HepG2 (cell line): ENCODE measurements at regions not wholly inside any gene's neighbourhood (a gene's known extent, or its start where the extent isn't known, plus 50 kb on each side); places are given as distances from the start of the nearest gene placed in this dataset.

Source experiments
- ATAC-seq: fragments of 200-7000 bp; cut with Tn5 transposase; 3 replicates; pipeline ENCODE4 v1.9.1; 2020; ENCODE audit warnings: mild to moderate bottlenecking, moderate library complexity
- BruUV-seq: library from RNA; stranded (reverse); fragments of 400-500 nt; replicated peaks from 2 replicates; lab custom pipeline; 2021; lab: Mats Ljungman, UMichigan
- CTCF ChIA-PET: fragments of 300-600 bp; formaldehyde crosslinking; extraction: SDS; loops from one replicate; lab custom pipeline; 2021; ENCODE audit warnings: low total read pairs, inconsistent platforms, low intra/inter-chr PET ratio; lab: Yijun Ruan, JAX
- POLR2A ChIA-PET: fragments of 350-600 bp; sonication (Branson Sonifier 250); formaldehyde crosslinking; loops from one replicate; lab custom pipeline; 2020; ENCODE audit warnings: antibody characterized with exemption, inconsistent platforms; lab: Yijun Ruan, JAX
- DNase-seq: peaks from one replicate; pipeline ENCODE4 v3.0.0-alpha.2; 2015; ENCODE audit warnings: low spot score
- FAIRE-seq: peaks from 3 replicates; lab custom pipeline; 2011; peaks lifted over from hg19 to GRCh38; lab: Jason Lieb, UNC
- H2AFZ ChIP-seq: one replicate; pipeline ENCODE4 v1.6.1; 2011; ENCODE audit warnings: low read length, inconsistent platforms
- H3K27ac ChIP-seq: fragments of 300-600 bp; 3 replicates; pipeline ENCODE4 v1.8.0; 2011; ENCODE audit warnings: mixed run types, mild to moderate bottlenecking, mixed read lengths, low read length, inconsistent platforms; ENCODE audit not compliant: insufficient read depth; ENCODE audit errors: extremely low read length
- H3K27me3 ChIP-seq, 2 experiments: fragments of 200-600 bp in 1 of 2; 2 replicates in 1 of 2; 3 replicates in 1 of 2; pipeline versions ENCODE4 v1.6.0 to v1.8.0; 2011; ENCODE audit warnings: low read length in 2 of 2, mild to moderate bottlenecking in 2 of 2, moderate library complexity in 2 of 2, inconsistent platforms in 1 of 2; ENCODE audit not compliant: insufficient read depth in 2 of 2, control insufficient read depth in 1 of 2
- H3K36me3 ChIP-seq, 2 experiments: fragments of 200-600 bp in 1 of 2; replicated peaks in 1 of 2; 2 replicates in 1 of 2; 3 replicates in 1 of 2; pipeline versions ENCODE4 v1.5.1 to v1.8.0; 2011; ENCODE audit warnings: low read length in 2 of 2, inconsistent platforms in 1 of 2; ENCODE audit not compliant: insufficient read depth in 2 of 2, control insufficient read depth in 1 of 2
- H3K4me1 ChIP-seq: 2 replicates; pipeline ENCODE4 v1.5.1; 2012; ENCODE audit warnings: low read length, inconsistent platforms; ENCODE audit not compliant: insufficient read depth
- H3K4me2 ChIP-seq: 2 replicates; pipeline ENCODE4 v1.6.0; 2011; ENCODE audit warnings: low read depth, low read length, inconsistent platforms
- H3K4me3 ChIP-seq, 3 experiments: fragments of 200-600 bp in 1 of 3; sonication (generic), shearing (Covaris generic) in 1 of 3; replicated peaks in 1 of 3; 2 replicates each; pipeline ENCODE4 v1.5.1; 2011 to 2016; ENCODE audit warnings: low read length in 3 of 3, inconsistent platforms in 2 of 3, low read depth in 2 of 3, mild to moderate bottlenecking in 2 of 3, control low read depth in 1 of 3, mixed read lengths in 1 of 3; ENCODE audit not compliant: insufficient read depth in 1 of 3
- H3K79me2 ChIP-seq: one replicate; pipeline ENCODE4 v1.6.1; 2011; ENCODE audit warnings: low read length, inconsistent platforms; ENCODE audit not compliant: insufficient read depth
- H3K9ac ChIP-seq: 2 replicates; pipeline ENCODE4 v1.6.0; 2011; ENCODE audit warnings: mild to moderate bottlenecking, low read depth, low read length, inconsistent platforms; ENCODE audit not compliant: insufficient read depth
- H3K9me3 ChIP-seq: 2 replicates; pipeline ENCODE4 v1.5.1; 2012; ENCODE audit warnings: mild to moderate bottlenecking, low read length
- H4K20me1 ChIP-seq: 2 replicates; pipeline ENCODE4 v1.6.0; 2011; ENCODE audit warnings: inconsistent platforms, mild to moderate bottlenecking, low read length, moderate library complexity; ENCODE audit not compliant: insufficient read depth
- FOXJ3 ChIP-seq: sonication (generic); formaldehyde crosslinking; IDR thresholded peaks from 2 replicates; pipeline ENCODE4 v1.4.0; 2020; ENCODE audit warnings: missing genetic modification reagents, mild to moderate bottlenecking, borderline replicate concordance
- HNF4A ChIP-seq: sonication (generic); formaldehyde crosslinking; IDR thresholded peaks from 2 replicates; pipeline ENCODE4 v1.4.0; 2020; ENCODE audit warnings: missing genetic modification reagents
- NR2F6 ChIP-seq, 2 experiments: IDR thresholded peaks; 2 replicates each; pipeline ENCODE4 v1.6.1; 2016; ENCODE audit warnings: antibody characterized with exemption in 1 of 2, mild to moderate bottlenecking in 1 of 2
- NR3C1 ChIP-seq: sonication (generic); formaldehyde crosslinking; IDR thresholded peaks from 2 replicates; pipeline ENCODE4 v1.4.0; 2020; ENCODE audit warnings: missing genetic modification reagents
- RFX5 ChIP-seq: IDR thresholded peaks from 2 replicates; pipeline ENCODE4 v1.6.1; 2011; ENCODE audit warnings: low read depth, low read length, improper control_type of control experiment
- WGBS: methylation state at CpG from one replicate; pipeline ENCODE4 v1.1.6; 2017; ENCODE audit warnings: low lambda C conversion rate; 5-methylcytosine and 5-hydroxymethylcytosine counted together
- in situ Hi-C: cut with HindIII; loops from 2 replicates; pipeline ENCODE4 v1.10.0; 2017; ENCODE audit warnings: low pct_unique_long_range_greater_than_20kb; ENCODE audit not compliant: extremely low pct_ligation_motif_present
- intact Hi-C: fragments of 100-400 bp; cut with micrococcal nuclease; formaldehyde crosslinking; loops from one replicate; pipeline ENCODE4 v1.10.0; 2022; ENCODE audit not compliant: unreplicated experiment

DNA sequence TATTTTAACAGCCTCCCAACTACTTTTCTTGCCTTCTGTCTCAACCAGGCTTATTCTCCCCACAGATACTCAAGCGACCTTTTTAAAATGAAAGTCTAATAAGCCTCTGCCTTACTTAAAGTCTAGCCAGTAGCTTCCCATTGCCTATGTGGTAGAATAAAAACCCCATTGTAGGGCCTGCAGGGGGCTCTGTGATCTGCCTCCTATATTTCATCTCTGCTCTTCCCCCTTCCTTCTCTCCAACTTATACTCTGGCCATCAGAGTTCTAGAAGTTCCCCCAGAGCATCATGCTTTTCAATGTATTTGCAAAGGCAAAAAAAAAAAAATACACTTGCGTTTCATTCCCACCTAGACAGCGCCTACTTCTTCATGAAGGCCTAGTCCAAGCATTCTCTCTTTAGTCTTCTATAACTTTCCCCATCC lies 167.7 kb upstream of the ADO start:
- POLR2A ChIA-PET = no interaction called here
- CTCF ChIA-PET = no interaction called here
- Histone ChIP-seq H3K27me3 (0 out of 5 replicates have a peak, but pooled peaks cover 0 to 1% of the 10 kb centered on the region in 2 experiments), H4K20me1 (no peaks in the 10 kb centered on the region), H3K9me3 (no peaks in the 10 kb centered on the region), H3K4me2 (no peak overlapping the region), H3K79me2 (no peaks in the 10 kb centered on the region), H3K4me3 (no peak overlapping the region), H3K36me3 (no peaks in the 10 kb centered on the region), H3K9ac (no peak overlapping the region), H3K4me1 (peaks cover 13% of the 10 kb centered on the region), H2AFZ (no peak overlapping the region), H3K27ac (no peak overlapping the region)
- WGBS = 52% methylated on average over 3 of the region's 3 CpGs
- TF ChIP-seq NR3C1 (CRISPR knock-in tag) = no peak
- no peak for DNase-seq
- intact Hi-C loops (no loop called here), in situ Hi-C loops (no loop called here)
- BruUV-seq = no TSS peak
- no peak for FAIRE-seq
- ATAC-seq = 0 out of 3 replicates have a peak, but pooled peaks have one; percentile 35

DNA sequence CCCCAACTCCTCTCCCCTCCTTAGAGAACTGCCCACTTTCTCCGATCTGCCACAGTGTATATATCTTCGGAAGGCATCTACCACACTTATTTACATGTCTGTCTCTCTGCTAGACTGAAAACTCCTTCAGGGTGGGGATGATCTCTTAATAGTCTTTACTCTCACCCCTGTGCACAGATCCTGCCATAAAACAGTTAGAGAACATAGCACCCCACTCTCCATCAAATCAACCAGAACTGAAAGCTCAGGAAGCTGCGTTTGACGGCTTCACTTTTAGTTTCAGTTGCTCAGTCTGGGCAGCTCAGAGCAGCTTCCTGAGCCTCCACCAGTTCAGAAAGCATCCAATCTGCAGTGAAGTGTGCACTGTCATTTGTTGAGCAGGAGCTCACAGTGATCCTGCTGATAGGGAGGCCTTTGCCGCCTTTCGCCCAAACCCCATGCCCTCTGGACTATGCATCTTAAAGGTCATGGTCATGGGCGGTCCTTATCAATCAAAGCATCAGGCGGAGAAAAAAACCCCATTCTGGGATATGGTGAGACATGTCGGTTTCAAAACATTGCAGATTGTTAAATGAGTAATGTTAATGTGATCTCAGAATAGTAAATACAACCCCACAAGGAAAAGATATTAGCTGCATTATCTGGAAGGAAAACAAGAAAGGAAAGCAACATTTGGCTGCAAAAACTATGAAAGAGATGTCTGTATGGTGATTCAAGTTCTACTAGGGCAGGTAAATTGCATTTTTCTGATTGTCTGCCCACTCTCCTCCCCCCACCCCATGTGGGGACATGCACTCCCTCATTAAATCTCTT lies 167.1 kb upstream of the ADO start:
- Histone ChIP-seq H3K9me3 (no peaks in the 10 kb centered on the region), H2AFZ (no peak overlapping the region), H3K79me2 (no peaks in the 10 kb centered on the region), H4K20me1 (no peaks in the 10 kb centered on the region), H3K27me3 (no peaks in the 10 kb centered on the region), H3K4me3 (0 out of 6 replicates have a peak overlapping the region, but pooled peaks of 1 of the 3 experiments have one; percentile 1), H3K4me1 (peaks cover 13% of the 10 kb centered on the region), H3K4me2 (peak overlapping the region; percentile 1; the same call in 1 of the 2 replicates), H3K9ac (no peak overlapping the region), H3K36me3 (no peaks in the 10 kb centered on the region), H3K27ac (no peak overlapping the region)
- CTCF ChIA-PET = no interaction called here
- BruUV-seq = no TSS peak
- ATAC-seq (peak; percentile 78), DNase-seq (peak; percentile 7), FAIRE-seq (no peak)
- in situ Hi-C loops = no loop called here
- WGBS = 9% methylated on average over 9 of the region's 9 CpGs
- TF ChIP-seq HNF4A (CRISPR knock-in tag) (peak; percentile 45; the same call in 1 of the 2 replicates), FOXJ3 (CRISPR knock-in tag) (no peak), RFX5 (peak; percentile 32; the same call in 1 of the 2 replicates), NR2F6 (IDR thresholded peaks at IDR 0.05) (peak; percentile 50; the same call in 1 of the 2 replicates), NR2F6 (CRISPR knock-in tag; IDR thresholded peaks at IDR 0.05) (peak; percentile 30; the same call in 1 of the 2 replicates)
- POLR2A ChIA-PET = no interaction called here
- intact Hi-C loops = no loop called here
